ENCODE measurements at regions not wholly inside any gene's neighbourhood (a gene's known extent, or its start where the extent isn't known, plus 50 kb on each side); places are given as distances from the start of the nearest gene placed in this dataset.

DNA sequence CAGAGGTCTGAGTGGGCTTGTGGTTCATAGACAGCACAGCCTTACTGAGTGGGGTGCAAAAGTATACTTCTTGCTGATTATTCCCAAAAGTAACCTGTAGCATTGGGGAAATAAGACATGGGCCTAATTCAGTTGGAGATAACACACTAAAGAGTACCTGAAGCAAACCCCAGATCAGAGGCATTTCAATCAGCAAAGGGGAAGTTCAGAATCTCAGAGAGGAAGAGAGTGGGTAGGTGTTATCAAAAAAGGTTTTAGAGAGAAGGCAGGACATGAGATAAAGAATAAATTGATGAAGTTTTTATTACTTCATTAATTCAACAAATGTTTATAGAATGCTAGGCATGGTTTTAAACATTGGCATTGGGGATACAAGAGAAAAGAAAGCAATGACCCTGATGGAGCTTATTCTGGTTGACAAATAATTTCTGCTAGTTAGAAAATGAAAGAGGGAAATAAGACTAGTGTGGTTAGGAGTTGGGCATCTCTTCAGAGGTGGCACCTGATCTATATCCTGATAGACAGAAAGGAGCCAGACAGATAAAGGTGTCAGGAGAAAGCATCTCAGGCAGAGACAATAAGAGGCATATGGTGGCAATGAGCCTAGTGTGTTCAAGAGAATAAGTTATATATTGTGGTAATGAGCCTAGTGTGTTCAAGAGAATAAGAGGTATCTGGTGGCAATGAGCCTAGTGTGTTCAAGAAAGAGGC is 153.8 kb upstream of the SETBP1 start:
- Histone ChIP-seq H3K27ac (ENCODE audit: low read depth, low read length) (no peak overlapping the region), H3K36me3 (ENCODE audit: control insufficient read depth, insufficient read depth, low read length) (no peaks in the 10 kb centered on the region), H3K27me3 (ENCODE audit: control insufficient read depth, insufficient read depth, low read length, poor library complexity, severe bottlenecking) (no peaks in the 10 kb centered on the region), H3K9ac (ENCODE audit: extremely low read depth, low read length, poor library complexity, severe bottlenecking) (no peak overlapping the region), H3K9me3 (ENCODE audit: control insufficient read depth, low read length) (no peaks in the 10 kb centered on the region), H3K4me3 (ENCODE audit: low read length) (no peak overlapping the region), H3K4me1 (ENCODE audit: control insufficient read depth, insufficient read depth, low read length) (no peaks in the 10 kb centered on the region)
- Mint-ChIP-seq H3K36me3 (ENCODE audit: low read depth) (no peaks in the 10 kb centered on the region), H3K4me1 (no peaks in the 10 kb centered on the region), H3K27me3 (ENCODE audit: insufficient read depth) (no peaks in the 10 kb centered on the region), H3K27ac (no peak overlapping the region), H3K4me3 (no peak overlapping the region), H3K9me3 (no peaks in the 10 kb centered on the region)
- DNase-seq = no peak
- TF ChIP-seq, protein P1, sequence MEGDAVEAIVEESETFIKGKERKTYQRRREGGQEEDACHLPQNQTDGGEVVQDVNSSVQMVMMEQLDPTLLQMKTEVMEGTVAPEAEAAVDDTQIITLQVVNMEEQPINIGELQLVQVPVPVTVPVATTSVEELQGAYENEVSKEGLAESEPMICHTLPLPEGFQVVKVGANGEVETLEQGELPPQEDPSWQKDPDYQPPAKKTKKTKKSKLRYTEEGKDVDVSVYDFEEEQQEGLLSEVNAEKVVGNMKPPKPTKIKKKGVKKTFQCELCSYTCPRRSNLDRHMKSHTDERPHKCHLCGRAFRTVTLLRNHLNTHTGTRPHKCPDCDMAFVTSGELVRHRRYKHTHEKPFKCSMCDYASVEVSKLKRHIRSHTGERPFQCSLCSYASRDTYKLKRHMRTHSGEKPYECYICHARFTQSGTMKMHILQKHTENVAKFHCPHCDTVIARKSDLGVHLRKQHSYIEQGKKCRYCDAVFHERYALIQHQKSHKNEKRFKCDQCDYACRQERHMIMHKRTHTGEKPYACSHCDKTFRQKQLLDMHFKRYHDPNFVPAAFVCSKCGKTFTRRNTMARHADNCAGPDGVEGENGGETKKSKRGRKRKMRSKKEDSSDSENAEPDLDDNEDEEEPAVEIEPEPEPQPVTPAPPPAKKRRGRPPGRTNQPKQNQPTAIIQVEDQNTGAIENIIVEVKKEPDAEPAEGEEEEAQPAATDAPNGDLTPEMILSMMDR (conservative IDR thresholded peaks at IDR 0.05) = no peak

DNA sequence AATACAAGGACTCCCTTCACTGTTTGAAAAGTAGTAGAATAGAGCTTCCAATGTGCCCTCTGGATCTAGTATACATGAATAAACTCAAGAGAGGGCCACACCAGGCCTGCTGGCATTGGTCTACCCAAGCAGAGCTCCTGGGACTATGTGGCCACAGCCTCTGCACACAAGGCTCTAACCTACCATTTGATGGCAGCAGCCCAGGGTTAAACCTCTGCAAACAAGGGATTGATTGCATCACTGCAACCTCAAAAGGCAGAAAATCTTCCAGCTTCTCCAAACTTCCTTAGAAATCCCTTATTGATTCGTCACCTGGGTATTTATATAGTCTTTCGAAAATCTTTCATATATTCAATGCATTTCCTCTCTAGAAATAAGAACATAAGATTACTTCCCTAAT is 147.6 kb upstream of the SETBP1 start:
- no peaks in the 10 kb centered on the region for H3K36me3 ChIP-seq (ENCODE audit: control insufficient read depth, insufficient read depth, low read length)
- no peaks in the 10 kb centered on the region for H3K4me1 ChIP-seq (ENCODE audit: control insufficient read depth, insufficient read depth, low read length)
- Mint-ChIP-seq H3K27ac (no peak overlapping the region), H3K9me3 (no peaks in the 10 kb centered on the region), H3K27me3 (ENCODE audit: insufficient read depth) (peaks cover 2% of the 10 kb centered on the region), H3K4me3 (no peak overlapping the region), H3K4me1 (no peaks in the 10 kb centered on the region), H3K36me3 (ENCODE audit: low read depth) (no peaks in the 10 kb centered on the region)
- H3K4me3 ChIP-seq (ENCODE audit: low read length) = no peak overlapping the region
- no peak overlapping the region for H3K27ac ChIP-seq (ENCODE audit: low read depth, low read length)
- no peaks in the 10 kb centered on the region for H3K27me3 ChIP-seq (ENCODE audit: control insufficient read depth, insufficient read depth, low read length, poor library complexity, severe bottlenecking)
- WGBS, 2 experiments (ENCODE audit: insufficient coverage in 1 of 2, insufficient read length in 1 of 2) = 94 to 100% methylated on average over 1 to 2 of the region's 2 CpGs
- DNase-seq = no peak
- no peaks in the 10 kb centered on the region for H3K9me3 ChIP-seq (ENCODE audit: control insufficient read depth, low read length)
- H3K9ac ChIP-seq (ENCODE audit: extremely low read depth, low read length, poor library complexity, severe bottlenecking) = no peak overlapping the region
- TF ChIP-seq, protein P1 (conservative IDR thresholded peaks at IDR 0.05) = no peak

DNA sequence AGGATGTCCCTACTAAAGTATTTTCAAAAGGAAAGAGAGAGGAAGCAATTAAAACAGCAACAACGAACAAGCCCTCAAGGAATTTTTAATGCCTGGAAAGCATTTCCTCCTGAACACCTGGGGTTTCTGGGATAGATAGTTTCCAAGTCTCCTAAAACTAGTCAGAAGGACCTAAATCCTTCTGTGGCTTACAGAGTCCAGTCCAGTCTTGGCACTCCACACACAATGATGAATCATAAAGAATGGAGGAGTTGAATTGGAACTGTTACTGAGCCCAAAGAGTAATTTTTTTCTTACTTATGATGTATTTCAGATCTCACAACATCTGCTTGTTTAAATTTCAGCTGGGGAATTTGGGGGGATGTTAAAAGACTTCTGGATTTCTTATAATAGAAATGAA is 144.6 kb upstream of the SETBP1 start:
- no peak for DNase-seq
- Histone ChIP-seq H3K27me3 (ENCODE audit: control insufficient read depth, insufficient read depth, low read length, poor library complexity, severe bottlenecking) (no peaks in the 10 kb centered on the region), H3K36me3 (ENCODE audit: control insufficient read depth, insufficient read depth, low read length) (no peaks in the 10 kb centered on the region), H3K9me3 (ENCODE audit: control insufficient read depth, low read length) (no peaks in the 10 kb centered on the region), H3K4me3 (ENCODE audit: low read length) (no peak overlapping the region), H3K4me1 (ENCODE audit: control insufficient read depth, insufficient read depth, low read length) (no peaks in the 10 kb centered on the region), H3K27ac (ENCODE audit: low read depth, low read length) (no peak overlapping the region), H3K9ac (ENCODE audit: extremely low read depth, low read length, poor library complexity, severe bottlenecking) (no peak overlapping the region)
- no peaks in the 10 kb centered on the region for H3K4me1 Mint-ChIP-seq
- no peak overlapping the region for H3K4me3 Mint-ChIP-seq
- no peaks in the 10 kb centered on the region for H3K36me3 Mint-ChIP-seq (ENCODE audit: low read depth)
- H3K27me3 Mint-ChIP-seq (ENCODE audit: insufficient read depth) = peaks cover 2% of the 10 kb centered on the region
- no peak overlapping the region for H3K27ac Mint-ChIP-seq
- no peaks in the 10 kb centered on the region for H3K9me3 Mint-ChIP-seq
- TF ChIP-seq, protein P1 (conservative IDR thresholded peaks at IDR 0.05) = no peak
- WGBS, 2 experiments (ENCODE audit: insufficient coverage in 1 of 2, insufficient read length in 1 of 2) = 91 to 100% methylated on average over 1 of the region's 1 CpG

Measured in endodermal cell (in vitro differentiated cells).